Left renal cortex interstitium (tissue), 4 donors: ENCODE measurements at regions not wholly inside any gene's neighbourhood (a gene's known extent, or its start where the extent isn't known, plus 50 kb on each side); places are given as distances from the start of the nearest gene placed in this dataset.
A peak's percentile ranks its signal among the peaks of the same experiment; 100 is the strongest.
"Not testable (repeated sequence)": the region's sequence is repeated elsewhere in the genome, so short reads cannot be mapped to it uniquely, and the experiment has no call there.

Source experiments
- DNase-seq, 4 donors: peaks; one replicate each; pipeline ENCODE4 v3.0.0-alpha.2; 2013; ENCODE audit warnings: low read depth in 4 of 4, low spot score in 2 of 4, missing footprints in 1 of 4

DNA sequence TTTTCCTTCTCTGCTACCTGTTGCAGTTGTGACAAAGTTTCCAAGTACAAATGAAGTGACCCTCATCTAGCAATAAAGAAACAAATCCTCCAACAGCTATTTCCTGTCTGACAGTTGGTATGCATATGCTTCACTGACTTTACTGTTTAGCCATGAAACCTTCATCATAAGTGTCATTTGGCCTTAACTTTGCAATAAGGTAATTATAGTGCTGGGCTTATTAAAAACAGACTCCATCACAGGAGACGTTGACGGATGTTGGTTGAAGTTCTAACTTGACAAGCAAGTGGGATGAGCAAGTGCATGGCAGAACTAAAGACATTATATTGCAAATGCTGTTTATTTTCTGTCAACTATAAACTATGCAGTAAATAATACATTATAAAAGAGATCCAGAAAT is 425.2 kb downstream of the RPS29 start:
- peak in 3 of 4 donors; percentile 18 to 65 (median 33) for DNase-seq

DNA sequence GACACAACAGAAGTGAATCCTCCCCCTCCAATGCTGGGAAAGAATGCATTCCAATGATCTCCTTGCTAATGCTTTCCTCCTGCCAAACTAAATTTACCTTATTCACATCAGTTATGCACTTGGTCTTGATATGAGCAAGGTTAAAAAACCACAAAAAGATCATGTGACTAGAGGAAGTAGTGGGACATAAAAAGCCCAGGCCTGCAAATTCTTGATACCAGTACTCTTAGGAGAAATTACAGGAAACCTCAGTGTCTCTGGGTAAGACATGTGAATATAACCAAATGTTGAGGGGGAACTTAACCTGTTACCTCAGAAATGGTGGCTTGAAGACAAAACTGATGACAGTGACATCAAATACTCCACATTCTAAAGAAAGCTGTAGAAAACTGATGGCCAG is 427.1 kb downstream of the RPS29 start:
- DNase-seq = no peak

DNA sequence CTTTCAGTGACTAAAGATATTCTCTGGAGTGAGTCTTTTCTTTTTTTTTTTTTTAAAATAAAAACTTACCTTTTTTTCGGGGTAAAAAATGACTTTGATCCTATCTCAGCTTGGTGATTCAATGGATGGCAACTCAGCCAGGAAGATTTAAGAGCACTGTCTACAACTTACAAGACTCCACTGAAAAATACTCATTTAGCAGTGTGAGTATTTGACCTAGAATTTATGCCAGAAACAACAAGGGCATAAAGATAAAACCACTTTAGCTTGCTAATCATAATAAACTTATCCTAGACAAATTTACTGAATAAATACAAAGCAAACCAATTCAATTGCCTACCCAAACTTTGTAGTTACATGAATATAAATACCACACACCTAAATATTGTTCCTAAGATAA is 446.6 kb downstream of the RPS29 start:
- no peak for DNase-seq

DNA sequence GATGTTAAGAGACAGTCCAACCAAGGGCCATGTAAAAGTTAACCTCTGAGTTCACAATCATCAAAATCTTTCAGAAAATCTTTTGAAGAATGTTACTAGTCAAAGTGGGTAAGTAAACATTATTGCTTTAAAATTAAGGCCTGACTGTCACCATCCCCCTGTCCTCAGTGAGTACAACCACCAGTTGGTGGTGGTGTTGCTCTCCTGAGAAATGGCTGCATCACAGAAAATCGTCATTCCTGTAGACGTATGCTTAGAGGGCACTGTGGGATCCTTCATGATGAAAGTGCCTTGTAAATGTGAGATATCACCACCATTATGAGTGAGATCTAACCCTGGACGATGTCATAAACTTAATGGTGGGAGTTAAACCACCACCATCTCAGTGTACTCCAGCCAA is 451.2 kb downstream of the RPS29 start:
- no peak for DNase-seq

DNA sequence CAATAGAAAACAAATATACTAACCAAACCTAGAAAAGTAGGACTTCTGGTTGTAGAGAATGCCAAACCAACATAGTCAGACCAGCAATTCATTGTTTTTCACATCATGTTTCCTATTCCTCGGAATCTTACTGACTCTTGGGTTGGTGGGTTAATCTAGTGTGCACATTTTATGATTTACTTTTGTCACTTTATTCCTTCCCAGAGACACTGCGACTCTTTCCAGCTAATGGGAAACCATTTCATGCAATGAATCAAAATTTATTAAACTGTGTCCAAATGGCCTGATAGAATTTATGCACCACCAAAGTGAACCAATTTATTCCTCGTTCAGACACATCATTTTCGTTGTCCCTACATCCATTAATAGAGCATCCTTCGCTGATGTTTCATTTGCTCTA is 464.9 kb downstream of the RPS29 start:
- no peak for DNase-seq

DNA sequence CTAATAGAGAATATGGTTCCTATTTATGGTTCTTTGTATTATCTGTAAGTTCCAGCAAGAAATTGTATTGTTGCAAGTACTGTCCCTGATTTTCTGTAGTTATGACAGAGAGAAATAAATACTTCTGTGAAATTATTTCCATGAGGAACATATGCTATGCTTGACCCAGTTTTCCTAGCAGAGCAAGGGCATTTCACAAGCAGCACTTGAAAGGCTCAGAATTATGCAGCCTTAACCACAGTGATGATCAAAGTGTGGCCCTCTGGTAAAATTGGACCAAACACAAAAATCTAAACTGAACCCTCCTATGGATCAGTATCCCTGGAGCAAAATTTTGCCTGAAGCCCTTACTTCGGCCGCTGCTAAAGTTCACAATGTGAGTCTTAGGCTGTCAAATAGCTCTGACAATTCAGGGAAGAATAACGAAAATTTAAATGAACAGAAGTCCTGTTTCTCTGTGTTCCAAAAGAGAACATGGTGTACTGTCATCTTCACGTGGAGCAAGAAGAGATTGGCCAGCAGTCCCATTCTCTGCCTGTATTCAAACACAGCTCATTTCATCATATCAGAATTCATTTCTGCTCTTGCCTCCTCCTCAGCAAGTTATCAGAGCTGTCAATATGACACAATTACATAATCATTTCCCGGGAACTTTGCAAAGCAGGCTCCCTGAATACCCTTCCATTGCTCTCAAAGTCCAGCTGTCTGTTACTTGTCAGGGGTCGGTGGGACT is 471.9 kb downstream of the RPS29 start:
- DNase-seq = no peak

DNA sequence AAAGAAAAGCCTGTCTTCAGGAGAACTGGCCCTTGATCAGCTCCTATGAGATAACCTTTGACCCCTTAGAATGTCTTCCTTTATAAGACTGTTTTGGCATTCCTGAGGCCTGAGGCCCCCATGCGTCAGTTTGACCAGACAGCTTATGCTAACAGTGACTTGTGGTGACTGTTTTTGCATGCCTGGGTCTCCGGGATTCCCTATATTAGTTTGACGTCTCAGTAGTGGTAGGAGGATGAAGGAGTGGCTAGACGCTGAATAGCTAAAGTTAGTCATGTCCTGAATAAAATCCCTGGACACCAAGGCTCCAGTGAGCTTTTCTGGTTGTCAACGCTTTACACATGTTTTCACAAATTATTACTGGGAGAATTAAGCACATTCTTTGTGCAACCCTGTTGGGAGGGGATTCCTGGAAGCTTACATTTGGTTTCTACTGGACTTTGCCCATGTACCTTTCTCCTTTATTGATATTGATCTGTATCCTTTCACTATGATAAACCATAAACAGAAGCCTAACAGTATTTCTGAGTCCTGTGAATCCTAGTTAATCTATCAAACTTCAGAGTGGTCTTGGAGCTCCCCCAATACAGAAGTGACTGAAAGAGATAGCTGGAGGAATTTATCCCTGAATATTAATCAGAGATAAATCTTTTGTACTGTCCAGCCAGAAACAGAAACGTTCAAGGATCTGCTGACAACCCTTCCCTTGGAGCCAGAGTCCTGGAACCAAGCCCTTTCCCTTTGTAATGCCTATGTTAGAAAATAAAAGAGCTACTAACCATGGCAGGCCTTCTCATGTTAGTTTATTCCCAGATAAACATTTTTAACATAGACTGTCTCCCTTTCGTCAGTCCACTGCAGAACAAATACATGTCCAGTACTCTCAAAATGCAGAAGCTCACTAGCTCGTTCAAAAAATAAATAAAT is 479.2 kb downstream of the RPS29 start:
- DNase-seq = no peak

DNA sequence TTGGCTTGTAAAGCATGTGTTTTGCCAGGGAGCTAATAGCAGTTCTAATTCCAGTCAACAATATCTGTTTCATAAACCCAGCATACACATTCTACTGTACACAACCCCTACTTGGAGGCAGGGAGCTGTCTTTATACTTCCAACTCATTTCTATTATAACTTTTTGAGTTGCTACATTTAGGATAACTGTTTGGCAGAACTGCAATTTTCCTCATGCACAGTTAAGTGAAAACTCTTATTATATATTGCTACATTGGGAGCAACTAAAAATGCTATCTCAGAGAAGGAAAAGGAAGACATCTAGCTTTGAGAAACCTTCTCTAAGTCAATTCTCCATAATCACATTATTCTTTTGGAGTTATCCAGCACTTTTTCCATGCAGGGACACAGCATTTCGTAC is 480.2 kb downstream of the RPS29 start:
- DNase-seq = no peak

DNA sequence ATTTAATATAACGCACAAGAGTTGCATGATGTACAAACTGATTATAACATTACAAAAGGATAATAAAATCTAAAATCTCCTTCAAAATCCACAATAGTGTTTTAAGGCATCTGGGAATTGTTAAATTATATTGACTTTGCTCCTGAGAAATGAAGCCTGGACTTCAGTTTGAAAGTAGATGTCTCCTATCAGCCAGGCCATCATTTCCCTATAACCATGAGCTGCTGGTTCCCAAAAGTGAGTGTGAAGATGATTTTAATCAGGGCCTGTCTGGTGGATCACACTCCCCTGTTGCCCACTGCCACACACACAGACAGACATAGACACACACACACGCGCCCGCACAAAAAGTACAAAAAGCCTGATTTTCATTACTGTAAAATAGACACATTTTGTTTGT is 480.7 kb downstream of the RPS29 start:
- DNase-seq = no peak

DNA sequence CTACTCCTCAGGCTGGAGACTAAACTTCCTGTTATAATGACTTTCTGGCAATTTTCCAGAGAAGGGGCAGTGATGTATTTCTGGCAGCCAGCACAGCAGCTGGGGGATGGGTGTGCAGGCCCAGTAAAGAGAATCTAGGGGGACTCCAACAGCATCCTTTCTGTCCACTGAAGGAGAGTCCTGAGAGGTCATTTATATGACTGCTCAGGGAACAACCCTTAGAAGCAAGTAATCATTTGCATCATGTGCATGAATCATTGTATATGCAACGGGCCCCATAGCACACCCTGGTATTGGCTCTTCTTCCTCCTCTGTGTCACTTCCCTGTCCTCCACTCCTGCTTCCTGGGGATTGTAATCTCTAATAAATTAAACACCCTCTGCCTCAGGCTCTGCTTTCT is 493.8 kb downstream of the RPS29 start:
- DNase-seq = no peak

DNA sequence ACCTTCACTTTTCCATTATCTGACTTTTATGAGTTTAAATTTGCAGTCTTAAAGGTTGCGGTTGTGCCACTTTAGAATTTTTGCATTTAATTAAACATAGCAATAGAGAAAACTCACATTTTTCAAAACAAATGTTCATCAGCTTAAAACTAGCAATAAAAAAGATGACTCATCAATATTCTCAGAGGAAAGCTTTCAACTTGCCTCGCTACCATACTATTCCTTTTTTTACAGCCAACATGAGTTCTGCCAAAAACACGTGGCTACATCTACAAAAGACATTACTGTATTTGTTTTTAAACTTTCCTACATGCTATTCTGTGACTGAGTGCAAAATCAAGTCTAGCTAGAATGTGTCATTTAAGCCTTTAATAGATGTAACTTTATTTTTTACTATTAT is 497.1 kb downstream of the RPS29 start:
- no peak for DNase-seq

DNA sequence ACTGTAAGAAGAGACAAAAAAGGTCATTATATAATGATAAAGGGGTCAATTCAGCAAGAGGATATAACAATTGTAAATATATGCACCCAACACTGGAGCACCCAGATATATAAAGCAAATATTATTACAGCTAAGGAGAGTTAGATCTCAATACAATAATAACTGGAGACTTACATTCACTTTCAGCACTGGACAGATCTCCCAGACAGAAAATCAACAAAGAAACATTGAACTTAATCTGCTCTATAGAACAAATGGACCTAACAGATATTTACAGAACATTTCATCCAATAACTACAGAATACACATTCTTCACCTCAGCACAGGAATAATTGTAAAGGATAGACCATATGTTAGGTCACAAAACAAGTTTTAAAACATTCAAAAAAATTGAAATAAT is 512.9 kb downstream of the RPS29 start:
- DNase-seq = not testable (repeated sequence)

DNA sequence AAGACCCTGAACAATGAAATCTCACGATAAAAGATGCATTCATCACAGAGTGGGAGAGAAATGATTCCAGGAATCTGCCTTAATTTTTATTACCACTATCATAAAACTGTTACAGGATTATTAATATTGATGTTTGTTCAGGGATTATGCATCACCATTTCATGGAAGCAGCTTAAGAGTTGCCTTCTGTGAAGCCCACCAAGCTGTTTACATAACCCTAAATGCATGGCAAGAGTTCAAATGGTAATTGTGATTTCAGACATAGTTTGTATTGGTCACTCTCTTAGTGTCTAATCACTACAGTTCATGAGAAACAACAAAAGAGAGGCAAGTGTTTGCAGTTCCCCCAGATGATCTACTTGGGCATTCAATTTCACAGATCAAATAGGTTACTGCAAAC is 527.7 kb downstream of the RPS29 start:
- DNase-seq = peak in 3 of 4 donors; percentile 35 to 38 (median 37)

DNA sequence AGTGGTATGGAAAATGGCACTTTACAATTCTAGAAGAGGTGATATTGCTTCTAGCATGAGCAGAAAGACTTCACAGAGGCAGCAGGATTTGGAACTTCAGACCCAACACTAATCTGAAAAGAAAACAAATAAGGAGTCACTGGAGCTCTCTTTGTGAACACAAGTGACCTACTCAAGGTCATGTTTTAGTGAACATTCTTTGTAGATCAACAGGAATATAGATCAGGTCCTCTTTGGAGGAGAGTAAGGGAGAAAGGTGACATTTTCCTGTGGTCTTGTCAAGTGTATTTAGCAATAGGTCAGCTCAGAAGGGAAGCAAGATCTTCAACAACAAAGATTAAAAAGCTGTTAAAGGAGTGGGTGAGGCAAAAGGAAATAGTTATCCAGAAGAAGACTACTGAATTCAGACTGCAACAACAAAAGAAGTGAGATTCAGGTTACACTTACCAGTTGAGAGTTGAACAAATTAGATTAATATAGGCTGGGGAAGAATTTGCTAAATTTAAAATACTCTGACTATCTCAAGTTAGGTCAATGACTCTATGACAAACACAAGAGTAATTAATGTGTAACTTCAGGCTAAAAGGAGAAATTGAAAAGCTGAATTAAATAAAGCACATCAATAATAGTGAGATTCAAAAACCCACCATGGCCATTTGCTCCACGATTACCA is 528.2 kb downstream of the RPS29 start:
- no peak for DNase-seq

DNA sequence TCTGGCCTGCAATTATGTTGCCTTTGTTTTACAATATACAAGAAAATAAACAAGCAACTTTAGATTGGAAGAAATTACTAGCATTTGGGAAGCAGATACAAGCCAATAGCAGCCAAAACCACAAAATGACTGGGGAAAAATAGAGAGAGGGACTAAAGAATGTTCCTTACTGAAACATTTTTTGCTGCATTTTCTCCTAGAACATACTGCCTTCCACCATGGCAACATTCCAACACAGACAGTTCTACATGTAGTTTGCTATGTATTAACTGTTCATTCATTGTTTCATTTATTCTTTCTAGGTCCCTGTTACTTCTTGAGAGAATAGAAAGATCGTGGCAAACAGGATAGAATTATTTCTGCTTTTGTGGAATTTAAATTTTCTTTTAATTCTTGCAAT is 530.2 kb downstream of the RPS29 start:
- no peak for DNase-seq

DNA sequence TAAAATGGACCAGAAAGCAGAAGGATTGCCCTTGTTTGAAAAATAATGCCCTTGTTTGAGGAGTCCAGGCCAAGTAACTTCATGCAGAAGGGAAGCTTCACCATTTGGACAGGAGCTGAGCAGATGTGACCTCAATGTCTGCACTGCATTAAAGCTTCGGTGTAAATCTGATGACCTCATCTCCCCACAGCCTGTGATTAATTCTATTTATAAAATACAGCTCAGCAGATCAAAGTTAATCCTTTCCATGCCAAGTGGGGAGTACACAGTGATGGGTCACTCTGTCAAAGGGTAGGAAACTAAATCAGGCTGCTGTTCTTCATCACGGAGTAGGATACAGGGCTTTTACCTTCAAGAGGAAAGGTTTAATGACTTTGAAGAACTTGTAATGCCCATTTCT is 533.7 kb downstream of the RPS29 start:
- peak in 1 of 4 donors; percentile 29 for DNase-seq

DNA sequence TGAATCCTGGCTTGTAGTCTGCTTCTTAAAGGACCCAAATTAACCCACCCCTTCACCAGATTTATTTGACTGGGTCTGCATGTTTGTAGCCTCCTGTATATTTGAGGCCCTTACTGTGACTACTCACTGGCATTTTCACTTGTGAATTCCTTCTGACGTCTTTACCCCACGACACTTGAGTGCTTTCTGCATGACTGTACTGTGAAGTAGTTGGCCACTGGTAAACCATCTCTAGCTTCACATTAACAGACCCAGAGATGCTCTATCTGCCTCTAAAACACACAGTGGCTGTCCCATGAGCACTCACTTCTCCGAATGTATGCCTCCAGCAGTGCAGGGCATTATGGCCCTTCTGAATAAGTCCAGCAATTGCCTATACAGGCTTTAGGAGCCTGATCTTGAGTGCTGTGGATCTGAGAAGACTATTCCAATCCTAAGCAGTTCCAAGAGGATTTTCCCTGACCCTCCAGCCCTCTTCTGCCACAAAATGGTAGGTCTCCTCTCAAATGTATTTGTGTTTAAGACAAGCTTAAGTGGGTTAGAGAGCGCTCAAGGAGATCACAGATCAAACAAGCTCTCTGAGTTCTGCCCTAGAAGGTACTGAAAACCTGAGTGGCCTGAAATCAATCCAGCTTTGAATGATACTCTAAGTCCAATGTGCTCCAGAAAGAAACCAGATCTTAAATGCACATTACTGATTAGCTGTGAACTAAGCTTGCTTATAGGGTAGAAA is 534.7 kb downstream of the RPS29 start:
- no peak for DNase-seq

DNA sequence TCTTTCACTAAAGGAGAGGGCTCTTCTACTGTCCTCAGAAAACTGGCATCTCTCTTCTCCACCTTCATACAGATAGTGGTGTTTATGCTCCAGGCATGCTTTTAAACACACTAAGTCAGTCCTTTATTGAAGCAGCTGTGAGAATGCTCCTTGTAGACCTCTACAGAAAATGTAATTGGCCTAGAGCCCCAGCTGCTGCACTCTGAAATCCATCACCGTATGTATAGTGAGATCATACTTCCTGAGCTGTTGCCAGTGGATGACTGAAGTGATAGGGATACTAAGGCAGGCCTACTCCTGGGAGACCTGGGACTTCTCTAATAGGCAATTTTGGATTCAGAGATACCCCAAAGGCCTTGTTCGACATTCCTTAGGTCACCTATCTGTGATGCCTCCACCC is 535.4 kb downstream of the RPS29 start:
- no peak for DNase-seq

DNA sequence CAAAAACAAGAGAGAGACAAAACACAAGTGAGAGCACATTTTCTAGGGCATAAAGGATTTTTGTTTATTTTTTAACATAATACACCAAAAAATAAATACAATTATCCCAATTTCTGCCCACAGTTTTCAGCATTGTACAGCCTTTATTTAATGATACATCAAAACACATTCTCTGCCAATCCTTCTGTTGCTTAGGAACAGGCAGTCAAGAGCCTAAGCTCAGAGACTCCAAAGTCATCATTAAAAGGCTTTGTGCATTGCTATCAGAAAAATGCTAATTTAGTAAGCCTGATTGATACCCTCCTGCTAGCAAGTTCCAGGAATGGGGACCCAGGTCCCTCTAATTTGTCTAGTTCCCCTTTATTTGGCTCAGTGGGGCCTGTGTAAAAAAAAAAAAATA is 536.5 kb downstream of the RPS29 start:
- DNase-seq = no peak

DNA sequence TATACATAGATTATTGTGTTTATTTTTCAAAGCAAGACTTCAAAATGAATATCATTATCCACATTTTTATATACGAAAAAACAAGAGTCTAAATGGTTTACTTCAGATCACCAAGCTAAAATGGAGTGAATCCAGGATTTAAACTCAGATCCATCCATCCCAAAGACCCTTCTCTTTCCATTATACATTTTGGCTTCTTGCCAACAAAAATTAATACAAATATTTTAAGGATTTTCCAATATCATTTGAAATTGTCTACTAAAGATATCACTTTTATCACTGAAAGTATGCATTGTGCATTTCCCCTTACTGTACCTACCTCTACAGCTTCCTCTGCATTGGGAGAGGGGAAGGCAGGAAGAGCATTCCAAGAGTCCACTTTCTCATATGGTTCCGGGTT is 541.2 kb downstream of the RPS29 start:
- no peak for DNase-seq
